HG02885 (cell line): ENCODE measurements at regions not wholly inside any gene's neighbourhood (a gene's known extent, or its start where the extent isn't known, plus 50 kb on each side); places are given as distances from the start of the nearest gene placed in this dataset.

ENCODE experiments used
- ATAC-seq: cut with Tn5 transposase; IDR thresholded peaks from one replicate; pipeline ENCODE4 v1.9.1; 2021; ENCODE audit warnings: mild to moderate bottlenecking; ENCODE audit not compliant: unreplicated experiment, poor library complexity

DNA sequence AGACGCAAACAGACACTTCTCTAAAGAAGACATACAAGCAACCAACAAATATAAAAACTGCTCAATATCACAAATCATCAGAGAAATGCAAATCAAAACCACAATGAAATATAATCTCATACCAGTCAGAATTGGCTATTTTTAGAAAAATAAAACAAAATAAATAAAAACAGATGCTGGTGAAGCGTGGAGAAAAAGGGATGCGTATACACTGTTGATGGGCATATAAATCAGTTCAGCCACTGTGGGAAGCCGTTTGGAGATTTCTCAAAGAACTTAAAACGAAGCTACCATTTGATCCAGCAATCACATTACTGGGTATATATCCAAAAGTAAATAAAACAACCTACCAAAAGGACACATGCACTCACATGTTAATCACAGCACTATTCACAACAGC lies 206.2 kb downstream of the HNMT start:
- ATAC-seq = no peak

DNA sequence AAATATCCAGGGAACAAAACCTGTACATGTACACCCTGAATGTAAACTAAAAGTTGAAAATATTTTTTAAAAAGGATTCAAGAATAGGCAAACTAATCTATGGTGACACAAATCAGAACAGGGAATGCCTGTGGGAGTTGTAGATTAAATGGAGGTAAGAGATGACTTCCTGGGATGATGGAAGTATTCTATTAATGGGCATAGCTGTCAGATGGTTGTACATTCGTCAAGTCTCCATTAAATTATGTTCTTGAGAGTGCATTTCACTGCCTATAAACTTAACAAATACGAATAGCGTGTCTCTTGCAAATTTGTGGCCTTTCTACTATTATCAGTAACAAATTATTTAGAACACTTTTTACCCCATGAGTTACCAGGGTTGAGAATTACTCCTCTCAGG lies 207.0 kb downstream of the HNMT start:
- no peak for ATAC-seq

DNA sequence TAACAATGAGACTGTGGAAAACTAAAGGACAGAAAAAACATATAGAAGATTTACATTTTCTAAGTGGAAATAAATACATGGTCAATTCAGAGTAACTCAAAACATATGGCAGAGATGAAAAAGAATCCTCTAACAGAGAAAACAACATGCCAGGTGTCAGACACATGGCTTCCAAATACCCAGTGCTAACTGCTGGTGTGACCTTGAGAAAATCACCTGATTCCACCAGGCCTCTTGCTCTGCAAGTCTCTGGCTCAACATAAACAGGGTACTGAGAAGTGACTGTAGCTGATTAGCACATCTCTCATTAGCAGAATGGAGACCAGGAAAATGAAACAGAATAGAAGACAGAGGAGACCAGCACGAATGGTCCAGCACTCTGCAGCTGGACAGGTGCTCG lies 210.8 kb downstream of the HNMT start:
- no peak for ATAC-seq

DNA sequence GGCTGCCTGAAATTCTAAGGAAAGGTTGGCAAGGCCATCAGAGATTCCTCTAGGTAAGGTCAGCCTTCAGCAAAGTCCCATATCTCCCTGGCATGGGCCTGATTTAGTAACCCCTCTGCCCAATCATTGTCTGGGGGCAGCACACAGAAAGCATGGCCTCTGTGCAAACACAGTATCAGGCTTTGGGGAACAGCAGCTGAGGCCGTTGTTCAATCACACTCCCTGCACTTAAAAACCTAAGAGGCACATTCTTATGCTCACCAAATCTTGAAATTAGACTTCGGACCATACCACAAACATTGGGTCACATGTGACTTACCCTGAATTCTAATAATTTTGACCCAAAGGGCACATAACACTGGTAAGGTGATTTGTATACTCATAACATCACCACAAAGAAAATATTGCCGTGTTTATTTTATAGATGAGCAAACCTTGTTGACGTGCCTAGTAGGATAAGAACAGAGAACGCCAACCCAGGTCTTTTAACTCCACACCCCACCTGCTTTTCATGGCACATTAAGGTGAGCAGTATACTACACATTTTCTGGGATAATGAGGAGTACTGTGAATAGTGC lies 212.7 kb downstream of the HNMT start:
- no peak for ATAC-seq

DNA sequence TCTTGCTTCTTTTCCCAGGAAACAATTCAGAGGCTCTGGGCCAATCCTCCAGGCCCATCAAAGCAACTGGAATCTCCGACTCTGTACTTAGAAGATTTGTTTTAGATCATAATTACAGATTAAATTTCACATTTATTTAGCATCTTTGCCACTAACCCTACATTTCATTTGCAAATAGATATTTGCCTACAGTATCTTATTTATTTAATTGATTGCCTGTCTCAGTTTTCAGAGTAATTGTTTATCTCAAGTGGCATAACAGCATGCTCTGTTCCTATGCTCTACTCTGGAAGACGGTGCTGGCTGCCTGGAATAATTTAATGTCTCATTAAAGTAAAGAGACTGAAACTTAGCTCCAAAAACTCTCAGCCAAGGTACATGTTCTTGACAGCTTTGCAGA lies 213.4 kb downstream of the HNMT start:
- ATAC-seq = no peak

DNA sequence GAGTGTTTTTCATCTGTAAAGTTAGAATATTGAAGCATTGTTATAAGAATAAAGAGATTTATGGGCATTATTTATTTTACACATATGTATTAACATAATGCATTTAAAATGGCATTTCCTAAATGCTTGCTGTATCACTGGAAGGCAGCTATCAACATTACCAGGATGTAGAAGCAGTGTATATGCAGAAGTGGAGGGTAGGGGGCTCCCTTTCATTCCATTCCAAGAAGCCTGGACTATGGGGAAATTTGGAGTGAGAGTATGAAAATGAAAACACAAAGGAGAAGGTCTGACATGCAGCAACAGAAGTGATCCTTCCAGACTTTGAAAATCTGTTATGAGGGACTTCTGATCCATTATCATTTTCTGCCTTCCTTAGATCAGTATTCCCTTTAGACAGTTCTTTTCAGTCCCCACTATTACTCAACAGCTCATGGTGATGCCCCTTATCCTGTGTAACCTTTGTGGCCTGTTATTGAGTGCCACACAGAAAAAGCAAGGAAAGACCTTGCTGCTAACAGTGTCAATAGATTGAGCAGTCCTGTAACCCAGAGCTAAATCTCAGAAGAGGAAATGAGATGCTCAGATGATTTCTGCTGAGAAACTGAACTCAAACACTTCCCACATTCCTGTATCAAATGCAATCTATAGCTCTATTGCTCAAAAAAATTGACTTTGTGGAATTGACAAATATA lies 216.6 kb downstream of the HNMT start:
- ATAC-seq = no peak

DNA sequence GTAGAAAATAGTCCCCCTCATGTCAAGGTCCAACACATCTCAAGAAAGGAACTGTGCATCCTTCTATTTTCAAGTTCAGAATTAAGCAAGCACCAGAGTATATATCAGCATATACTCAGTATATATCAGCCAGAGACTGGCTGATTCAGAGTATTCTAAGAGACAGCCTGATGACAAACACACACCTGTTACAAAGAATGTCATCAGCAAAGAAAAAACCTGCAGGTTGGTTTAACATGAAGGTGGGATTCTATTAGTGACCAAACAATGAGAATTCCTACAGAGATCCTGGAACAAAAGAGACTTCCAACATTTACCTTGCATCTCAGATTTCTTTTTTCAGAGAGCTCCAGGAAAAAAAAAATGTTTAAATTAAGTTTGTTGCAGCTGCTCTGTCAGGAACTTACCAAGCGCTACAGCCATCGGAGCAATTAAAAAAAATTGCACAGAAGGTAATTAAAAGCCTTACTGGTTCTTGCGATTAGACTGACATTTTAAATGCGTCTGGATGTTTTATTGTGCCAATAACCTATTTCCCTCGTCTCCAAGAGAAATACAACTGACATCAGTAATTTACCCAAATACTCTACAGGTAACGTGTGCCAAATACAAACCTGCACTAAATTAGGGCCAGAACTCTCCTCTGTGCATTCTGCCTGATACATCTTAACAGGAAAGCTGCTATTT lies 218.1 kb downstream of the HNMT start:
- ATAC-seq = no peak

DNA sequence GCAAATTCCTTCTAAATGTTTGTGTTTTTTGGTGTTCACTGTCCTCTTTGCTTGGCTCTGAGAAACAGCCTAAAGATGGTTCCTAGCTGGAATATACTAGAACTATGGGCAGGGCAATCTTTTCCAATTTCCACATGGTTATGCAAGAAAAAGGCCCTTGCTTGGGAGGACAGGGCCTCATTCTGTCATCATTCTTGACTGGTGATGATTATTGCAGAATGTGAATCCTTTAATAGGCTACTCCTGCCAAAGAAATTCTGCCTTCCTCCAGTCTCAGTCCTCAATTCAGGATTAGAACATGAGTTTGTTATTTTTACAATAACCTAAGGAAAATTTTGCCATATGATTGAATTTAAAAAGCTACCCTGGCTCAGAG lies 218.7 kb downstream of the HNMT start:
- no peak for ATAC-seq

DNA sequence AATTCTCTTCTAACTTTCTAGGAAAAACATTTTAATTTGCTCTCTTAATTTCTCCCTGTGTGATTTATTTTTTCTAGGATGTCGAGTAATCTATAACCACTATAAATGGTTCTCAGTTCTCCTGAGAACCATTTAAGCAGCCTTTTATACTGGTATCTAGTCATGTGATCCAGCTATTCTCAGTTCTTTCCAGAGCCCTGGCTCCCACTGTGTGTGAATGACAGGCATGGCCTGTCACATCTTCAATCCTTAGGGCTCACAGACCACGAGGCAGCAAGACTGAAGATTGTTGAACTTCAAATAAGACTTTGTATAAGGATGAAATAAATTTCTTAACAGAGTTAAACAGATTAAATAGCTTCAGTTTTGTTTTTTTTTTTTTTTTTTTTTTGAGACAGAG lies 219.4 kb downstream of the HNMT start:
- ATAC-seq = no peak

DNA sequence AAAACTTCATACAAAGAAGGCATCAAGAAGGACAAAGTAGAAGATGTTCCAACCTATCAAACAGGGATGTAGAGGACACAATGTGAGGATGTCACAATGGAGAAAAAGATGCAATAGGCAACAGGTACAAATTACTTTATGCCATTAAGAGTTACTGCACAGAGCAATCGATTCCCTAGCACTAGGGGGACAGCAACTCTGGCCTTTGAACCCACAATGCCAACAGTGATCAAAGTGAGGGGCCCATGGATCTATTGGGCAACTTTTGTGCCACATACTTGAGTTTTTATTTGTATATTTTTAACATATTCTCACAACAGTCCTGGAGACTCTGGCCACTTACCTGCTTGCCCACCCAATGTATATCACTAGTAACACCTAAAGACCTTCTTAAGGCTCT lies 220.2 kb downstream of the HNMT start:
- ATAC-seq = no peak

DNA sequence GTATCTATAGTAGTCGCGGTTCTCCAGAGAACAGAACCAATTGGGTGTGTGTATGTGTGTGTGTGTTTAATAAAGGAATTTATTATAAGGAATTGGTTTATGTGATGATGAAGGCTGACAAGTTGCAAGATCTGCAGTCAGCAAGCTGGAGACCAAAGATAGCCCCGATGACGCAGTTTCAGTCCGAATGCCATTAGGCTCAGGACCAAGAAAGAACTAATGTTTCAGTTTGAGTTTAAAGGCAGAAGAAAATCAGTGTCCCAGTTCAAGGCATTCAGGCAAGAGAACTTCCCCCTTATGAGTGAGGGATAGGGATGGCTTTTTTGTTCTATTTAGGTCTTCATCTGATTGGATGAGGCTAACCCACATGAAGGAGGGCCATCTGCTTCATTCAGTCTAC lies 221.6 kb downstream of the HNMT start:
- ATAC-seq = no peak

DNA sequence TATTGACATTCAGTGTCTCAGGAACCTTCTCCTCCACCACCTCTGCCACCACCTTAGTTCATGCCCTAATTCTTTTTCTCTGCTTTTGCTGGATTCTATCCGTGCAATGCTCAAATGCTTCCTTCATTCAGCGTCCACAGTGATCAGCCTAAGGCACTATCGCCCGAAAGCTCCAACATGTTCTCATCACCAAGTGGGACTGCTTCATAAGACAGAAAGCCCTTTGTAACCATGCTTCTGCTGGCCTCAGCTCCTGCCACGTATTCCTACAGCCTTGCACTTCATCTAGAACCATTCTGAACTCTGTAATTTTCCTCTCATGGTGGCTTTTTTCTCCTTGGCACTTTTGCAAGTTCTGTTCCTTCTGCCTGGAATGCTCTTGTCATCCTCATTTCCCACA lies 222.9 kb downstream of the HNMT start:
- ATAC-seq = no peak

DNA sequence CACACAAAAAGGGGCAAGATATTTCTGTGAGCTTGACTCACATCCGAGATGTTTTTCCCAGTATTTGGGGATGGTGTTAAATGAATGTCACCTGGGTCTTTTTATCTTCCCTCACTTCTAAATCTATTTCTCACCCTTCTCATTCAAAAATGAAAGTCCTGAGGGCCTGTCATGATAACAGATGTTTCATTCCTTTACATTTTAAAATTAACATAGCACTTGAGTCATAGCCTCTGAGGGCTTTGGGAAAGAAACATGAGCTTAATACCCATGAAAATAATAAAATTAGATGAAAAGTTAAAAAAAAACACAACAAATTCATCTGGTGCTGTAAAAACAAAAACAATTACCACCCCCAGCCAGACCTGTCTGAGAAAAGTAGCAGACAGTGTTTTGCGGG lies 226.7 kb downstream of the HNMT start:
- no peak for ATAC-seq

DNA sequence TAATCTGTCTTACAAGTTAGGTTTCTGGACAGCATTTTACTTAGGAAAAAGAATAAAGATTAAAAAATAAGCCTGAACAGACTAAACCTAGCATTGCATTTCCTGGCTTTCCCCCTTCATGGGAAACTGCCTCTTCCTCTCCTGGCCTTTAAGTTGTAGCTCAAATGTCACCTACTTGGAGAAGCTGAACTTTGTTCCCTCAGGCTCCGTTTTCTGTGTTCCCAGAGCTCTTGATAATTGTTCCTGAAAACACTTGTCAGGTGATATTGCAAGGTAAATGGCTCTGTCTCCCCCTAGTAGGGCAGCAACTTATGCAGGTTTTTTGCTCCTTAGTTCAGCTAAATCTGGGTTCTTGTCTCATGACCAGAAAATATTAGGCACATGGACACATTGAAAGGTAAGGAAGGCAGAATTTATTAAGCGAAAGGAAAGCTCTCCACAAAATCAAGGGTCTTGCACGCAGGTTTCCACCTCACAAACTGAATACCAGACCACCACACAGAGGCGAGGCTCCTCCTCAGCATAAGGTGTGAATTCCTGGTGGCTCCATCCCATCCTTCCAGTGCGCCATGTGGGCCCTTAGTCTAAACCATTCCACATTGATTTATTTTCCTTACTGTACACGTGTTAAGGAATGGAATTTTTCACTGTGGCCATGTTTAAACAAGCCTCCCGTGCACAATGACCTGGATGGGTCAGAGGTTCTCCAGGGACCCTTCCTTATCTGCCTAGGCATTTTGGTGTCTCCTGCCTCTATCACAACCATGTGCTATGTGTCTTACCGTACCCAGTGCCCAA lies 229.3 kb downstream of the HNMT start:
- ATAC-seq = no peak

DNA sequence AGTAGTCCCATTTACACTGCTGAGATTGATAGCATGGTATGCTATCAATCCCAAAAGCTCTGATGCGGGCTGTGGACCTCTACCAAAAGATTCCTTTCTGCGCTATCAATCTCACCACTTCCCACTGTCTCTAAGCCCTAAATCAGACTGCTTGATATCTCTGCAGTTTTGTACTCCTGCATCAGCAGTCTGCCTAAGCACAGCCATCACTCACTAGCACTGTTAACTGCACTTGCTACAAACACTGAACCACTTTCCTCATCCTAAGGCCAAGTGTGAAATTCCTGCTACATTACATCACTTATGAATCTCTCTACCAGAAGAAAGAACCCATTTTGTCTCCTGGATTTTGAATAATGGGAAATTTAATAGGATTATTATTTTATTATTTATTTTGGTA lies 237.0 kb downstream of the HNMT start:
- no peak for ATAC-seq

DNA sequence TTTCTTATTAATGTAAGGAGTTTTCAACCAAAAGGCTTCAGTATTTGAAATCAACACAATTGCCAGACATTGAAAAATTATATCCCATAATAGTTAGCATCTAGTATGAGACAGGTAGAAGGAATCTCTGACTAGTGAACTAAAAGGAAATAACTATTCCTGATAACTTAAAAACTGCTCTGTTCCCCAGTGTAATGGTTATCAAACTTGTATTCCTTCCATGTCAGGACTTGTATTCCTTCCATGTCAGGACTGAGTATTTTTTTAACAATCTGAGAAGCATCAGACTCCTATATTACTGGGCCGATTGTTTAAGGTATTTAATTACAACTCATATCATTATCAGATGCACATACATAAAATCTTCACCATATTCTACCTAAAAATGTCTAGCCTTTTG lies 238.5 kb downstream of the HNMT start:
- ATAC-seq = no peak

DNA sequence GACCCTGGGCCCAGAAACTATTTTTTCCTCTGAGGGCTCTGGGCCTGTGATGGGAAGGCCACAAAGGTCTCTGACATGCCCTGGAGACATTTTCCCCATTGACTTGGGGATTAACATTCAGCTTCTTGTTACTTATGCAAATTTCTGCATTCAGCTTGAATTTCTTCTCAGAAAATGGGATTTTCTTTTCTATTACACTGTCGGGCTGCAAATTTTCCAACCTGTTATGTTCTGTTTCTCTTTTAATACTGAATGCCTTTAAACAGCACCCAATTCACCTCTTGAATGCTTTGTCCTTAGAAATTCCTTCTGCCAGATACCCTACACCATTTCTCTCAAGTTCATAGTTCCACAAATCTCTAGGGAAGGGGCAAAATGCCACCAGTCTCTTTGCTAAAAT lies 241.0 kb downstream of the HNMT start:
- no peak for ATAC-seq

DNA sequence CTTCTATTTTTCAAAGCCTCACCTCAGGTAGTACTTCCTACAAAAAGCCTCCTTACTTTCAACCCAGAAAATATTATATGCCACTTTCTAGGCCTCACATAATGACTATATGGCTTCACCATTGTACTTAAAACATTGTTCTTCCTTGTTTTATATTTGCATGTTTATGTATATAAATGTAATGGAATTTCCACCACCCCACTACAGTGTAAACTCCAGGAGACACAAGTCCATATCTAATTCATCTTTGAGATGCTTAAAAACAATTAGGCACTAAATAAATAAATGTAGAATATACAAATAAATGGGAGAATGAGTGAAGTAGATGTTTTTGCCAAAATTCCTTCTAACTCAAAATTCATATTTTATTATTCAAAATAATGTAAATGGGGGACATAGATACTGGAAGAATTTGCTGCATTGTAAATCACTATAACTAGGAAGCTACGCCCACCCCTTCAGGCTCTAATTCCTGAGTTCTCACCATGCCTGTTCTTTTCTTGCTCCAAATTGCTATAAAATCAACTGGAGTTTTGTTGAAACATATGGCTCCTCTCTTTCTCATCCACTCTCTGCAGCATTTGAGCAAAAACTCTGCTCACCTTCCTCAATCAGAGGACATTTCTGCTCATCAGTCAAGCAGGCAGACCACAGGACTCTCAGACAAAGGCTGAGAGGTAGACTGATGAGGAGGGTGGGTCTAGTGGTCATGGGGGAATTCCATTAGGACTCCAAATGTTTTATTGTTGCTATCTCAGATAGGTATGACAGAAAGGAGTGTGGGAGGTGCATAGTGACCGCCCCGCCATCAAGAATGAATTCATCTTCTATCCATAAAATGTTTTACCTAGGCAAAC lies 243.0 kb downstream of the HNMT start:
- ATAC-seq = no peak

DNA sequence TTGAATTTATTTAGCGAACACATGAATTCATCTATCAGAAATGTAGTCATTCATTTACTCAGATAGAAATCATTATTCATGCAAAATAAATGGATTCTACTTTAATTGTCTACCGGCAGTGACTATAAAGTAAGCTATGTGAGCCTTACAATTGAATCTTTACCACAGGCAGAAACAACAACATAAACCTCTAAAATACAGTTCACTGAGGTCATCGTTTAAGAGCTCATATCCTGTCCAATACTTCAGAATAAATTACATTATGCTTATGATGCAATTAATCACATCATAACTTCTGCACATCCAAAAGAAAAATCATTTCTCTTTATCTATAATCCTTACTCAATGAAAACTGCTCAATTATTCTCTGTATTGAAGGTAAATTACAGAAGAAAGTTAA lies 244.7 kb downstream of the HNMT start:
- no peak for ATAC-seq

DNA sequence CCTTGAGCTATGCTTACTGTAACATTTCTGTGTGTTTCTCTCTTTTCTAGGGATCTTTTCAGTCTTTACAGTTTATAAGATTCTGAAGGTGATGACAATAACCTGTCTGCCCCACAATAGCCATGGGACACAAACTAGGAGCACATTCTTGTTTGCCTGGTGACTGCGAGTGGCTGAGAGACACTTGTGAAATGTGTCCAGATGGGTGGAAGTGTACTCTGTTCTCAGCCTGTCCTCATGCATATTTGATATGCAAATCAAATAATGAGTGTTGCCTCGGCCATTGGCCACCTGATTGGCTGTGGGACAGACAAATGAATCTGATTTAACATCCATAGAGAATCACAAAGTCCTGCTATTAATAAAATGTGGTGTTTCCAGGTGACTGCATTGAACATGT lies 246.2 kb downstream of the HNMT start:
- no peak for ATAC-seq
